NCI-H1930 (cell line): ENCODE measurements at regions not wholly inside any gene's neighbourhood (a gene's known extent, or its start where the extent isn't known, plus 50 kb on each side); places are given as distances from the start of the nearest gene placed in this dataset.

Experiments
- DNase-seq, 2 experiments: peaks; one replicate each; lab custom pipeline; 2025; lab: John Stamatoyannopoulos, UW

DNA sequence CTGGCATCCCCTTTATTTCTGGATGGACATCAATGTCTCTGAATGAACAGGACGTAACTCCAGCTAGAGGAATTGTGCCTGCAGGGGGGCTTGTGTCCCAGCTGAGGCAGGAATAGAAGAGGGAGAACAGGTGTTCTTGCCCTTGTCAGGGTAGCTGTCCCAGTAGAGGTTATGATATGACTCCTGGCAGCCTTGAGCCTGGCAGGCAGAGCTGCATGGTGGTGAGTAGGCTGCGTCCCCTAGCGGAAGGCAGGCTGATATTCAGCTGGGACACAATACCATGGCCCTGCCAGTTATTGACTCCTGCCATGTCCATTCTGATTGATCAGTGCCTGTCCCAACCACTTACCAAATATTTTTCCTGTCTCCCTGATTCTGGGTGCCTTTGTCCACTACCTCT, 197.2 kb downstream of the RAP2A start:
- DNase-seq = no peak

DNA sequence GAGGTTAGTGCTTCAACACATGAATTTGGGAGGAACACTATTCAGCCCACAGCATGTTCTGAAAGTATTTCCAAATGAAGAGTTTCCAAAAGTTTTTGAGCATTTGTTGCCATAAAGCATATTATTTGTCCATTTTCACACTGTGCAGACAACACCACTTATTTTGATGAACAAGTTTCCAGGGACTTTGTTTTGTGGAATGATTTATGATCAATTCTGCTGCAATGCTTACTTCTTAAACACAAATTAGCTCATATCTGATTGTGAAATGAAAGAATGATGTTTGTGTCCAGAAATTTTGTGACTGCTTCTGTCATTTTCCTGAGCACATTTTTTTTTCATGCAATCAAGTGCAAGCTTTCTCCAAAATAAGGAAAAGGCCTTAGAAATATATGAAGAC, 205.3 kb downstream of the RAP2A start:
- DNase-seq = no peak

DNA sequence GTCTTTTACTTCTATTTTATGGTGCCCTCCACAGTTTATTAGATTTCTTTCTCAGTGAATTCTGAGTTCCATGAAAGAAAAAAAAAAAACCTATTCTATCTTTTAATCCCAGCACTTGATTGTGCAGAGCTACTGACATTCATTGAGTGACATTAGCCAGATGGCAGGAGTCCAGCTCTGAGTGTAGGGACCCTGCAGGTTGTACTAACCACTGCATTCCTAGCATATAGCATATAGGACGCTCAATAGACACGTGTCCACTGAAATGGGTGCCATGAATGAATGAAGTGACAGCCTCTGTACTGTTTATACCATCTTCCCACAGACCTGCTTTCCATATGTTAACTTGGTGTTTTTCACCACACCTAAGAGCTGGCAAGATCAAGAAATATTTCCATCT, 206.3 kb downstream of the RAP2A start:
- no peak for DNase-seq

DNA sequence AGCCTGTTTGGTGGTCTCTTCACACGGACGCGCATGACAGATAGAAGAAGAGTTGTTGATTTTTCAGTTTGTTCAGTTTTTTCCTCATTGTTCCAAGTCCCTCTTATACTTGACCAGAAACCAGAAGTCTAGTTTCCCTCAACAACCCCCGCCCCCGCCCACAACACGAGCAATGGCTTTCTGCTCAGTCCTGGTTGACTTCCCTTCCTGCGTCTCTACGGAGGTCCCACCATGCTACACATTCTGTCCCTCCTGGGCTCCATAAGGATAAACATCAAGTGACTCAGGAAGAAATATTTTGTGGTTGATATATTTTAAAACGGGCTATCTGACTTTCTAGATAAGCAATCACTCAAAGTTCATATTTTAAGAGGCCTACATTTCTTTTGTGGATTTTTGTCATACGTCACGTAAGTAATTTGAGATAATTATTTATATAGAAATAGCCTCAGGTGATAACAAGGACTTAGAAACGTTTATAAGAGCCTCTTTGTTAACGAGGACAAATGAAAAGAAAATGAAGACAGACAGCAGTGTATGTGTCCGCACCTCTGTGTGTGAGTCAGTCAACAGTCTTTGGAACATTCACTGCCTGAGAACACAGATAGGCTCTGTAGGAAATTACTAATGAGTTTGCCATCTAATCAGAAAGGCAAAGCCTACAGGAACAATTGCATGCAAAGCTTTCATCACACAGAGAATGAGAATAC, 214.4 kb downstream of the RAP2A start:
- DNase-seq = no peak

DNA sequence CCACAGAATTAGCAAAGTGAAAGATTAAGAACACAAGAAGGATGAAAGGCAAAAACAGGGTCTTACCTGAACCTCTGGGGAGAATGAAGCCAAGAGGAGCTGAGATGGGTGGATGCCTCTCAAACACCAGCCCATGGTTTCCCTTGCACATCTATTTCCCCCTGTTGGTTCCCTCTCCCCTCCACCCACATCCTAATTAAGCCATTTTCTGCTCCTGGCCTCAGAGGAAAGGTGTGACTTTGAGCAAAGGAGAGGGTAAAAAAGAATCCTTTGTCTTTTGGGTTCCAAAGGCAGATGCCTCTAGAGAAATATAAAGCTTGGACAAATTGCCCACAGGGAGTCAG, 214.9 kb downstream of the RAP2A start:
- DNase-seq = no peak

DNA sequence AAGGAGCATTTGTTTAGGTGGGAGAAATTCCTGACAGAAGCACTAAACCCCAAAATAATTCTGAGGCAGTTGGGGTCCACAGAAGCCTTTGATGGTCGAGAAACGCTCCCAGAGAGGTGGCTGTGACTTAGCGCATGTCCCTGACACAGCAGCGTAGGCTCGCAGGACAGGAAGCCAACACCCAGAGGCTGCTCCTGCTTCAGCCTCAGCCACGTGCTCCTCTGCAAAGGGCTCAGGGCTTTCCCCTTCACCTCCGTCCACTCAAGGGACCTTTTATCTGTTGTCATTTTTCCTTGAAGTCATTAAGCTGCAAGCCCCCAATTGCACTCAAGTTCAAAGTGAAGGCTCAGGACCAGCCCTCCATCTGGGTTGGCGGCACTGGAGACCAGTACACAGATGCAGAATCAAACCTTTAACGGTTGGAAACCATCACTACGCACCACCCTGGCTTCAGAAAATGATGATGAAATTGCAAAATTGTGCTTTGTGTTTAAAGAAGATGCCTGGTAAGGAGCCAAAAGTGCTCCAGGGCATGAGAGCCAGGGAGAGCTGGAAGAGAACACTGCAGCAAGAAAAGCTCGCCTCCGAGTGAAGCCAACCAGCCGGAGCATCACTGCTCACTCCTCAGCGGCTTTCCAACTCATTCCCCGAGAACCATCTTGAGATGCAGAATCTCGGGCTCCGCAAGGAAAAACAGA, 219.6 kb downstream of the RAP2A start:
- DNase-seq = no peak

DNA sequence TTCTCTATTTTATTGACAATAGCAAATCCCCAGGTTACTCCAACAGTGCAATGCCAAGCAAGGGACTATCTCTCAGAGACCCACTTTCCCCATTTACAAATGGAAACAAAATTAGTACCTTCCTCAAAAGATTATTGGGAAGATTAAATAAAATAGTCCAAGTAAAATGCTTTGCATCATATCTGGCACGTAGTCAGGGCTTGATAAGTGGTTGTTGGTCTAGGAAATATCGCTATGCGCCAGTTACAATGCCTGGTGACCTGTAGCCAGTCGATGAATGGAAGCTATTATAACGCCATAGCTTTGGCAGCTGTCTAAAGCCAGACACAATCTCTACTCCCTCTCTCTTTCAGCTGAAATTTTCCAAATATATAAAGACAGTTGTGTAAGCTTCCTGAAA, 220.3 kb downstream of the RAP2A start:
- no peak for DNase-seq

DNA sequence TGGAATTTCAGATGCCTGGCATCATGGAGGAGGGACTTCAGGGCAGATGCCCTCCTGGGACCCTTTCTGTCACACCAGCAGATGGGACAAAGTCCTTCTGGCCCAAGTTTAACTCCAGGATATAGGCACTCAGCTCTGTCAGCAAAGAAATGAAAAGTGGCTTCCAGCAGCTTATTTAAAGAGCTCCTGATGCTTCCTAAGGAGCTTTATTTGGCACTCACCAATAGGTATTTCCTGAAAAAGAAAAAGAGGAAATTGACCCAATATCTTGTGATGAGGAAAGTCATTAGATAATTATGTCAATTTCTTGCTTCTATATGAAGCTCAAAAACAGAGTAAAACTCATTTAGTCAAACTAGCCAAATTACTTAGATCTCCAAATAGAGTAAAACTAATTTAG, 224.6 kb downstream of the RAP2A start:
- DNase-seq = no peak

DNA sequence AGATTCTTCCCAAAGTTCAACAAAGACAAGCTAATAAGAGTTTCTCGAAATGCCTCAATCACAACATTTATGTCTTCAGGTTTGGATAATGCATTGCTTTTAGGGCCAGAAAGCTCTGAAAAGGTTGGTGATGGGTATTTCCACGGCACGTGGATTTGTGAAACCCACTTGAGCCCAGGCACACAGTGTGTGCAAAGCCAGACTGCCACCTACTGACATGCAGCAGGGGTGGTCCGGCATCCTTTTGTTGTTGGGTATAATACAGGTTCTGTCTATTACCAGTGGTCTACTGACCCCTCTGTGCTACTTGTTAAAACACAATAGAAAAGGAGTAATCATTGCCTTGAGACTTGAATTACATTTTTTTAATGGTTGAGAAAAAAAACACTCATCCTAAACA, 225.6 kb downstream of the RAP2A start:
- DNase-seq = no peak

DNA sequence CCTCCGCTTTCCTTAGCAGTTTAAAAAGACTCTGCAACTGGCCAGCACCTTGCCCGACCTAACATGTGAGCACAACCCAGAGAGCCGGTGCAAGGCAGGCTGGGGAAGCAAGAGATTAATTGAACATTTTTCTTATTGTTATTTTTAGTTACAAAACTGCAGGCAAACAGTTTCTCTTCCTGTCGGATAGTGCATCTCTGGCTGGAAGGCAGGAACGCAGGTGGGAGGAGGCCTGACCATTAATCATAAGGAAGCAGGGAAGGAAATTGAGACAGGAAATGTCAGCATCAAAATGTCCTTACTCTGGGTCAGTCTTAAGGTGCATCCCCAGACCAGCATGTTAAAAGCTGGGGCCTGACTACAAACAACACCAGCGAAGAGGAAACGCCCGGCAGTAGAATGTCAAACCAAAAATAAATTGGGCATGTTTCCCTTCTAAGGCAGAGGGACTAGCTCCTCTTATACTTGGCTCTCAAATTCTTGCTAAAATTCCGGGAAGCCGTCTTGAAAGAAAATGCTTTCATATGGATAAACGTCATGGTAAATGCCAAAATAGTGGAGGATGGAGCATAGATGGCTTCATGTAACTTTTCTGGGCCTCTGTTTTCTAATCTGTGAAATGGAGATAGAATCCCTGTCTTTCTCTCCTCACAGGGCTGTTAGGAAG, 226.8 kb downstream of the RAP2A start:
- no peak for DNase-seq

DNA sequence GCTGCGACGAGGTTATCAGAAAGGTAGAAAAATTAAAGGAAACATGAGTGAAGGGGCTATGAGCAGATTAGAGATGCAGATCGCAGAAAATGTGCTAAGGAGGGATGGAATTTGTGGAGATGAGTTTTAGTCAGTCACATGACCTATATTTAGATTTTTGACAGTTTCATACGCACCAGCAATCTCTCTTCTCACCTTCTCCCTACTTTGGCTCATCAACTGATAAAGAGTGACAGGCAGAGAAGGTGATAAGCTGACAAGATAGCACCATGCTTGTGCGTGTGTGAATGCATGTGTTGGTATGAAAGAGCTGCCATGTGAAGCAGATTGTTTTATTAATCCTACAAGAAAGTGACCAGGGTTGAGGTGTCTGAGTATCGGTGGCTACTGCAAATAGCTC, 252.6 kb downstream of the RAP2A start:
- DNase-seq = no peak

DNA sequence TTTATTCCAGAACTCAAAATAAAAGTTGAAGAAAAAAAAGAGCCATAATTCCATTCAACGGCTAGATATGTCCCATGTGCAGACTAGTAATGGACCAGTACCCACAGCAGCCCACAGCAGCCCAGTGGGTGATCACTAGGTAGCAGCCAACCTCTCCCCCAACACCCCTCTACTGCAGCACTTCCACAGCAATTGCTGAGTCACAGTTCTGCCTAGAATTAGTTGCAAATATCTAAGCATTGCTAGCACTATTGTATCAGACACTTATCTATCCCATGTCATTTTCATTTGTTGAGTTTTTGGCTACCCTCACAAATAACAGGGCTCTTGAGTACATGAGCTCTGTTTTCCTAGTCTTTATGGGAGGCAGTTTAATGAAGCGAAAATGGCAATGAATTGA, 258.7 kb downstream of the RAP2A start:
- no peak for DNase-seq

DNA sequence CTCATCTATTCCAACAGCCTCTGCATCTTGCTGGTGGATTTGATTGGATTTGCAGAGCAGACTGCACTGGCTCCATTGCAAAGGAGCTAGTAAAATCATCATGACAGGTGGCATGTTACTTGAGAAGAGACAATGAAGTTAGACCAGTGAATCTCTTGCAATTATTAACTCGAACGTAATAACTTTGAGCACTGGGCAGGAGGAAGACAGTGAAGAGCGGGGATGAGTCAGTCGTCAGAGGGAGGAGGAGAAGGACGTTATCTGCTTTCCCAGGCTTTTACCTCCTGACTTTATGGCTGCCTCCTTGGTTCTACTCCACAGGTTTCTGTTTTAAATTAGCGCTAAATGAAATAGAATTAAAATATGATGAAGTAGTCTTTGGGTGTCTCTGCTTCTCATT, 257.8 kb upstream of the IPO5 start:
- DNase-seq = no peak

DNA sequence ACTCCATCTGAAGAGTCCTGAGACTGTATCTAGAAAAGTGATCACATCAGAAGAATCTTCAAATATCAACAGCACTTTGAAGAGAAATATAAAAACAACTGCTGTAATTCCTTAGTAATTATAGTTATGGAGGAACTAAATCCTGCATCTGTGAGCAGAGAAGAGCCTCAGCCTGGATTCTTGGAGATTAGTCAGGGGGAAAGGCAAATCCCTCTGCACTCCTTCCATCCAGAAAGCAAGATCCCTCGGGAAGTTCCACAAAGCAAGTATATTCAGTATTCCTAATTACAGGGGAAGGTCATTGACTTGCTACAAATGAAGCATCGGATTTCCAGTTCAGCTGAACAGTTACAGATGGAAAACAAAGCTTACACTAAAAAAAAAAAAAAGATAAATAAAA, 256.6 kb upstream of the IPO5 start:
- no peak for DNase-seq

DNA sequence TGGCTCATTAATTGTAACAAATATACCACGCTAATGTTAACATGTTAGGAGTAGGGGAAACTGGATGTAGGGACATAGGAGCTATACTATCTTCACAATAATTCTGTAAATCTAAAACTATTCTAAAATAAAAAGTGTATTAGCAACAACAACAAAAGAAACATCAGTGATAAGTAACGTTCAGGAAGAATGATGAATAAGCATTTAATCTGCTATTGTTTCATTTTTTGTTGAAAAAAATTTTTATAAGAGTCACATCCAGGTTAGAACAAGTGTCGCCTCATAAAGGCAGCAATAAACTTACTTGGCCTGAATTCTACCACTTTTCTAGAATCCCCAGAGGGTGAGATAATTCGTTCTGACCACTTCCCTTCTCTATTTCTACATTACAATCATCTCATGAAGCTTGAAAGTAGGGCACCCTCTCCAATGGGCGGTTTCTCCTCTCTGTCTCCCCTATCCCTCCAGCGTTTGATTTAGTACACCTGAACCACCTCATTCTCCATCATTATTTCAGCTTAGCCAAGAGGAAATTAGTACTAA, 253.1 kb upstream of the IPO5 start:
- no peak for DNase-seq

DNA sequence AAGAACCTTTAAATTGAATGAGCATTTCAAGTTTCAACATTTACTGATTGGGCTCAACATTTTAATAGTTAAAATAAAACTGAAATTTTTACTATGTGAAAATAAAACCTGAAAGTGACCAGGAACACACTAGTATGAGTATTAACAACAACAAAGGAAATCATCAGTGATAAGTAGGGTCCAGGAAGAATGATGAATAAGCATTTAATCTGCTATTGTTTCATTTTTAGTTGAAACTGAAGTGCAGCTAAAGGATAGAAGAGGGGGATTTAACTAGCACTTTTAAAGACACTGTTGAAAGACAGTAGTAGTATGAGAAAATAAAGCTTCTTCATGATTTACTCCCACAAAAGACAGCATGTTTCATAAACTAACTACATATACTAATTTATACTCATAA, 250.9 kb upstream of the IPO5 start:
- no peak for DNase-seq

DNA sequence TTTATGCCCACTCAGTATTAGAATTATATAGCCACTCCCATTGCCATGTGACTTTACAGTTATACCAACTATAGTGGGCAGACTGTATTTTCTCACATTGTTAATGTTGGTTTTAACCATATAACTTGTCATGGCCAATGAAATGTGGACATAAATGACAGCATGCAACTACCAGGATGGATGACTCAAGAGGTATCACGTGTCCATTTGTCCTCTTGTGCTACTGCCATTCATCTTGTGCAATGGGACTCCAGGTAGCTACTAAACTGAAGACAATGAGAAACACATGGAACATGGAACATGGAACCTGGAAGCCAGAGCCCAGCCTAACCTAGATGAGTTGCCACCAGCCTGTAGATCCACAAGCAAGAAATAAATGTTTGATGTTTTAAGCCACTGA, 242.7 kb upstream of the IPO5 start:
- no peak for DNase-seq

DNA sequence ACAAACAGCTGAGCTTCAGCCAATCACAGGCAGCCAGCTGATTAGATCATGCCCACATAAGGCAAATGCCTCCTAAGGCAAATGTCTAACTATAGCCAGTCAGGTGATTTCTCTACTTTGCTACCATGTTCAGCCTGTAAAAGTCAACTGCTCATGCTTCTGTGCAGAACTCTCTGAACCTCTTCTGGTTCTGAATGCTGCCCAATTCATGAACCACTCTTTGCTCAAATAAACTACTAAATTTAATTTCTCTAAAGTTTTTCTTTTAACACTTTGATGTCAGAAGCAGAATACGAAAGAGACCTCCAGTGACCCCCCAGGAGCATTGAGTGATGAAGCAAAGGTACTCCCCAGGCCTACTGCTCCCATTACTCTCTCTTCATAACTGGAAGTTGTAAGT, 240.7 kb upstream of the IPO5 start:
- no peak for DNase-seq

DNA sequence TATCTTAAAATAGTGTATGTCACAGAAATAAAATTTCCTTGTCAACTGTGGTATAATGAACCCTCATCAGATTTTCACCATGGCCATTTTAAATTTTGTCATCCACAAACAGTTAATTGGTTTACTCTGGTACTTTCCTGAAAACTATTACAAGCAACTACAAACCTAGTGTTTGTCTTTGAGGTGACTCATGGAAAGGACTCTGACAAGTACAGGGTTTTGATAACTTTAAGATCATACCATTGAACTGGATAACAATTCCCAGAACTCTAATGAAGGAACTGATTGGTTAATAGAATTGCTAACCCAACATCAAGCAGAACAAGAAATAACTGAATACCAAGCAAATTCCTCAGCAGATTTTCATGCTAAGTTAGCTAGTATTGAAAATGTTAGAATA, 237.7 kb upstream of the IPO5 start:
- DNase-seq = no peak

DNA sequence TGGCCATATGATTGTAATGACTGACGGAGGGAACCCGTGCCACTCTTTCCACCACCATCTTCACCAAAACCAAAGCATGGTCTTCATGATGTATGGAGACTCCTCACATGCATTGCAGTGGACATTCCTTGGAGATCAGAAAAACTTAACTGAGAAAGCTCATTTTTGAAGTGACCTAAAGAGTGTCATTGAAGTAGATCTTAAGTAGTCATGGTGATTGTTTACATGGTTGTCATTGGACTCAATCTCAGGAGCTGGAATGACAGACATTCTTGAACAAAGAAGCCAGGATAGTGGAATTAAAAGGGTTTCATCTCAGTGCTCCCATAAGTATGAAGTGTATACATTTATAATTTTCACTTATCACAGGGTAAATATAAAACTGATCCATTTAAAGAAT, 236.7 kb upstream of the IPO5 start:
- no peak for DNase-seq

DNA sequence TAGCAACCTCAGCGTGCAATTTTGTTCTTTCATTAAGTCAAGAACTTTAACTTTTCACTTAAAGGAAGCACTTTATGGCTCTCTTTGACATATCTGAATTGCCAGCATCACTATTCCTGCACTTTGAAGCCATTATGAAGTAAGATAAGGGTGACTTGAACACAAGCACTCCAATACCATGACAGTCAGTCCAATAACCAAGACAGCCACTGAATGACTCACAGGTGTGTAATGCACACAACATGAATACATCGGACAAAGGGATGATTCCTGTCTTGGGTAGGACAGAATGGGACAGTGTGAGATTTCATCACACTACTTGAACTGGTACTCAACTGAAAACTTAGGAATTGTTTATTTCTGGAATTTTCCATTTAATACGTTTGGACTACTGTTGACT, 233.7 kb upstream of the IPO5 start:
- DNase-seq = no peak

DNA sequence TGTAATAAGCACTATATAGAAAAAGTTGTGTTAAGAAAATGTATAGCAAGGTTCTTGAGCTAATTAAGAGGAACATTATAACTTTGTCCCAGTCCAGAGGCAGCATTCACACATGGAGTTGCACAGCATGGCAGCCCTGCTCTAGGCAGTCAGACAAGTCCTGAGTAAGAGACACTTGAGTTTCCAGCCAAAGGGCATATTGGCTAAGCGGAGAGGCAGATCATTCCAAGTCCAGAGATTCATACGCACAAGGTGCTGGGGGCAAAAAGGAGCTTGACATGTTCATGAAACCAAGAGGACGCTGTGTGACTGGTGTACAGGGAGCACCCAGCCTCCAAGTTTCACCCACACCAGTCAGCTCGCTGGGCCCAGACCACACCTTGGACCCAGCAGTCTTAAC, 232.6 kb upstream of the IPO5 start:
- DNase-seq = no peak

DNA sequence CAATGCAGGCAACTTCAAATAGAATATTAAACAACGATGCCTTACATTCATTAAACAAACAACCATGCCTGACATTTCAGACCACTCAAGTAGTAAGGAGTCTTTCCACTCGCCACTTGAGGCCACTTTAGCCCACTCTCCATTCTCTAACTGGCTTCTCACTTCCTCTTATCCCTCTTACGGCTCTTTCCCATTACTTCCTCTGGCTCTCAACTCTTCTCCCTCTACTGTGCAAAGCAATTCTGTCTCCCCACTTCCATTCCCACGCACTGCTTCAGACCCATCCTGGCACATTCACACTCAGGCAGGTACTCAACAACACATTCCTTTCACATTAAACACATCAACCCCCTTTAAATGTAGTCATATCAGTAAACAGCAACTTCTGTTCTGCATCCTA, 229.8 kb upstream of the IPO5 start:
- no peak for DNase-seq
